ENCODE measurements at regions not wholly inside any gene's neighbourhood (a gene's known extent, or its start where the extent isn't known, plus 50 kb on each side); places are given as distances from the start of the nearest gene placed in this dataset.

- intact Hi-C loops (cut with DNase I) = no loop called here
- DNase-seq = no peak
- no peak for ATAC-seq
Observed at GRCh38 chr13:37277435-37278144, 172.1 kb upstream of the CSNK1A1L start.

GRCh38 chr13:37277007-37277406, 171.5 kb upstream of the CSNK1A1L start:
- ATAC-seq (no peak), DNase-seq (no peak)
- intact Hi-C loops (cut with DNase I) = no loop called here

- DNase-seq (no peak), ATAC-seq (no peak)
- intact Hi-C loops (cut with DNase I) = no loop called here
Observed at GRCh38 chr13:37274569-37275497, 169.4 kb upstream of the CSNK1A1L start.

- ATAC-seq (no peak), DNase-seq (no peak)
- intact Hi-C loops (cut with DNase I) = no loop called here
Observed at GRCh38 chr13:37273836-37274235, 168.4 kb upstream of the CSNK1A1L start.

GRCh38 chr13:37270226-37271001, 164.9 kb upstream of the CSNK1A1L start:
- intact Hi-C loops (cut with DNase I) = no loop called here
- no peak for DNase-seq
- ATAC-seq = no peak

GRCh38 chr13:37263871-37264270, 158.4 kb upstream of the CSNK1A1L start:
- intact Hi-C loops (cut with DNase I) = no loop called here
- DNase-seq (no peak), ATAC-seq (no peak)

- ATAC-seq = no peak
- DNase-seq = no peak
- intact Hi-C loops (cut with DNase I) = no loop called here
Observed at GRCh38 chr13:37257706-37258105, 152.2 kb upstream of the CSNK1A1L start.

- intact Hi-C loops (cut with DNase I) = no loop called here
- ATAC-seq (no peak), DNase-seq (no peak)
Observed at GRCh38 chr13:37257051-37257450, 151.6 kb upstream of the CSNK1A1L start.

GRCh38 chr13:37241786-37242185, 136.3 kb upstream of the CSNK1A1L start:
- ATAC-seq = no peak
- DNase-seq = no peak
- intact Hi-C loops (cut with DNase I) = no loop called here

- intact Hi-C loops (cut with DNase I) = no loop called here
- no peak for DNase-seq
- no peak for ATAC-seq
Observed at GRCh38 chr13:37230346-37230745, 124.9 kb upstream of the CSNK1A1L start.

GRCh38 chr13:37229931-37230330, 124.5 kb upstream of the CSNK1A1L start:
- ATAC-seq = no peak
- intact Hi-C loops (cut with DNase I) = no loop called here

GRCh38 chr13:37226971-37227370, 121.5 kb upstream of the CSNK1A1L start:
- intact Hi-C loops (cut with DNase I) = no loop called here
- no peak for ATAC-seq
- no peak for DNase-seq

More at GRCh38 chr13:37229931-37230330, 124.5 kb upstream of the CSNK1A1L start:
- DNase-seq = no peak

GRCh38 chr13:37225414-37226070, 120.1 kb upstream of the CSNK1A1L start:
- DNase-seq = no peak
- peak; percentile 44 to 93 for ATAC-seq
- intact Hi-C loops (cut with DNase I) = no loop called here

- DNase-seq (no peak), ATAC-seq (no peak)
- intact Hi-C loops (cut with DNase I) = no loop called here
Observed at GRCh38 chr13:37216331-37216730, 110.9 kb upstream of the CSNK1A1L start.

GRCh38 chr13:37212826-37213225, 107.4 kb upstream of the CSNK1A1L start:
- ATAC-seq (no peak), DNase-seq (no peak)
- intact Hi-C loops (cut with DNase I) = no loop called here

GRCh38 chr13:37211487-37211886, 106.0 kb upstream of the CSNK1A1L start:
- intact Hi-C loops (cut with DNase I) = no loop called here
- ATAC-seq = no peak
- DNase-seq = no peak

- intact Hi-C loops (cut with DNase I) = no loop called here
- ATAC-seq = peak in 1 of 2 donors; percentile 56
- no peak for DNase-seq
Observed at GRCh38 chr13:37209621-37210580, 104.4 kb upstream of the CSNK1A1L start.

Measured in left cardiac atrium (tissue), 4 donors.